ENCODE measurements at regions not wholly inside any gene's neighbourhood (a gene's known extent, or its start where the extent isn't known, plus 50 kb on each side); places are given as distances from the start of the nearest gene placed in this dataset.
"Not testable (repeated sequence)": the region's sequence is repeated elsewhere in the genome, so short reads cannot be mapped to it uniquely, and the experiment has no call there.

GRCh38 chr9:97179616-97180015, 127.8 kb upstream of the CCDC180 start:
- no peak for TF ChIP-seq CTCF (IDR thresholded peaks at IDR 0.05; ENCODE audit: low read depth, low read length, missing control alignments)

GRCh38 chr9:97176206-97176605, 131.3 kb upstream of the CCDC180 start:
- no peak for DNase-seq (ENCODE audit: extremely low read depth, low read depth)
- TF ChIP-seq CTCF (IDR thresholded peaks at IDR 0.05; ENCODE audit: low read depth, low read length, missing control alignments) = no peak
- no peak overlapping the region for H3K4me3 ChIP-seq (replicated peaks; ENCODE audit: low read depth, low read length)

More at GRCh38 chr9:97179616-97180015, 127.8 kb upstream of the CCDC180 start:
- no peak overlapping the region for H3K4me3 ChIP-seq (replicated peaks; ENCODE audit: low read depth, low read length)
- DNase-seq (ENCODE audit: extremely low read depth, low read depth) = no peak

DNA sequence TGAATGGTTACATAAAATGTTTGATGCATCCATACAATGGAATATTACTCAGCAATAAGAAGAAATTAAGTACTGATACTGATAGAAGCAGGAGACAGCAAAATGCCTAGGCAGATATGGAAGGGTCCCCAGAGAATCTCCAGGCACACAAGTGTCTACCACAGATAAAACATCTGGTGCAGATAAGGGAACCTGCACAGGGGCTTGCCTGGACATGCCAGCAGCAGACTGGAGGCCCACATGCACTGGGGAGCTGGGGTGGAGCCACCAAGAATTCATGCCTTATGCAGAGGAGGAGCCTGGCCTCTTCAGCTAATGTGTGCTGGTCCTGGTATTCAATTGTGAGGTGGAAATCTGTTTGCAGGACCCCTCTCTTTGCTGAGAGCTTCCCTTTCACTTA, 129.2 kb upstream of the CTSV start:
- peak; percentile 41 for DNase-seq (ENCODE audit: extremely low read depth, low read depth)
- H3K4me3 ChIP-seq (replicated peaks; ENCODE audit: low read depth, low read length) = not testable (repeated sequence)

- H3K4me3 ChIP-seq (replicated peaks; ENCODE audit: low read depth, low read length); DNase-seq (ENCODE audit: extremely low read depth, low read depth): not testable (repeated sequence)
These were observed 127.7 kb upstream of the CTSV start for GRCh38 chr9:97166496-97167138.

- TF ChIP-seq CTCF (IDR thresholded peaks at IDR 0.05; ENCODE audit: low read depth, low read length, missing control alignments) = no peak
- DNase-seq (ENCODE audit: extremely low read depth, low read depth) = no peak
- H3K4me3 ChIP-seq (replicated peaks; ENCODE audit: low read depth, low read length) = no peak overlapping the region
These were observed 121.3 kb upstream of the CTSV start for GRCh38 chr9:97160255-97160654.

GRCh38 chr9:97158722-97159121, 119.8 kb upstream of the CTSV start:
- not testable (repeated sequence) for DNase-seq (ENCODE audit: extremely low read depth, low read depth); H3K4me3 ChIP-seq (replicated peaks; ENCODE audit: low read depth, low read length)

GRCh38 chr9:97155441-97155840, 116.5 kb upstream of the CTSV start:
- H3K4me3 ChIP-seq (replicated peaks; ENCODE audit: low read depth, low read length); DNase-seq (ENCODE audit: extremely low read depth, low read depth): not testable (repeated sequence)

DNA sequence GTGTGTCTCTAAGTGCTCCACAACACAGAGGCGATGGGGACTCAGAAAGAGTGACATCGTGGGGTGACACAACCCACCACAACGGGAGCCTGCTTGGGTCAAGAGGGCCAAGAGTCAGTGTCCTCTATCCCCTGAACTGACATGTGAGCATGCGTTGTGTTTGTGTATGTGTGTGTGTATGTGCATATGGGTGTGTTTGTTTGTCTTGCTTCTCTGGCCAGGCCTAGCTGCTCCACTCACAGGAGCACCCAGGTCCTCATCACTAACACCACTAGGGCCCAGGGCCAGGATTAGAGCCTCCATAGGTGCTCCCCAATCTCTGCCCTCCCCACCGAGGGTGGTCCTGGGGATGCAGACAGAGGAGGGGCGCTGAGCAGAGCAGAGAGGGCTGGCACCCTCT, 115.0 kb upstream of the CTSV start:
- no peak overlapping the region for H3K4me3 ChIP-seq (replicated peaks; ENCODE audit: low read depth, low read length)
- TF ChIP-seq CTCF (IDR thresholded peaks at IDR 0.05; ENCODE audit: low read depth, low read length, missing control alignments) = no peak
- DNase-seq (ENCODE audit: extremely low read depth, low read depth) = no peak

- not testable (repeated sequence) for H3K4me3 ChIP-seq (replicated peaks; ENCODE audit: low read depth, low read length); DNase-seq (ENCODE audit: extremely low read depth, low read depth)
These were observed 114.2 kb upstream of the CTSV start for GRCh38 chr9:97153160-97153559.

DNA sequence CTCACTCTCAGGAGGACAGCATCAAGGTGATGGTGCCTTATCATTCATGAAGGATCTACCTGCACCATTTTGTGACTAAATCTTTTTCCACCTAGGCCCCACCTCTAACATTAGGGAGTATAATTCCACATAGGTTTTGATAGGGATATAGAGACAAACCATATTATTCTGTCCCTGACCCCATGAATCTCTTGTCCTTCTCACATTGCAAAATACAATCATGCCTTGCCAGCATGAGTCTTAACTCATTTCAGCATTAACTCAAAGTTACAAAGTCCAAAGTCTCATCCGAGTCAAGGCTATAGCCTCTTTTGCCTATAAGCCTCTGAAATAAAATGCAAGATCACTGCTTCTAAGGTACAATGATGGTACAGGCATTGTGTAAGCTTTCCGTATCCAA, 111.5 kb upstream of the CTSV start:
- not testable (repeated sequence) for H3K4me3 ChIP-seq (replicated peaks; ENCODE audit: low read depth, low read length); DNase-seq (ENCODE audit: extremely low read depth, low read depth)

- not testable (repeated sequence) for H3K4me3 ChIP-seq (replicated peaks; ENCODE audit: low read depth, low read length); DNase-seq (ENCODE audit: extremely low read depth, low read depth)
These were observed 109.5 kb upstream of the CTSV start for GRCh38 chr9:97148428-97148827.

DNA sequence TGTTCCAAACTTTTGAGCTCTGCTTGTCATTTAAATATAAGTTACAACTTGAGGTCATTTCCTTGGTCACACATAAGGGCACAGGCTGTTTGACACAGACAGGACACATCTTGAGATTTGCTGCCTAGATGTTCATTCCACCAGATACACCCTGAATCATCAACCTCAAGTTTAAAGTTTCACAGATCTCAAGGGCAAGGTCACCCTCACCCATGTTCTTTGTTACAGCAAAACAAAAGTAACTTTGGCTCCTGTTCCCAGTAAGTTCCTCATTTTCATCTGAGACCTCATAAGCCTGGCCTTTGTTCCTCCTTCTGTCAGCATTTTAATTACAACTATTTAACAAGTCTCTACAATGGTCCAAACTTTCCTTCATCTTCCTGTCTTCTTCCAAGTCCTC, 106.7 kb upstream of the CTSV start:
- H3K4me3 ChIP-seq (replicated peaks; ENCODE audit: low read depth, low read length); DNase-seq (ENCODE audit: extremely low read depth, low read depth): not testable (repeated sequence)

Data from HFF-Myc (cell line).